ENCODE measurements at regions not wholly inside any gene's neighbourhood (a gene's known extent, or its start where the extent isn't known, plus 50 kb on each side); places are given as distances from the start of the nearest gene placed in this dataset.

GRCh38 chr13:71261256-71261655 is 605.7 kb downstream of the DACH1 start:
- peaks cover 3% of the 10 kb centered on the region for H3K27me3 Mint-ChIP-seq
- no peak for TF ChIP-seq CTCF (IDR thresholded peaks at IDR 0.05; ENCODE audit: unreplicated experiment)
- DNase-seq (ENCODE audit: low spot score, unreplicated experiment), result no peak
- H3K36me3 Mint-ChIP-seq (ENCODE audit: insufficient read depth), result no peaks in the 10 kb centered on the region
- no peak overlapping the region for H3K27ac Mint-ChIP-seq
- no peaks in the 10 kb centered on the region for H3K4me1 Mint-ChIP-seq (ENCODE audit: low read depth)
- no peaks in the 10 kb centered on the region for H3K9me3 Mint-ChIP-seq (ENCODE audit: low read depth)
- H3K4me3 Mint-ChIP-seq (ENCODE audit: low read depth), result no peak overlapping the region

GRCh38 chr13:71260246-71260645 is 606.8 kb downstream of the DACH1 start:
- no peak for TF ChIP-seq CTCF (IDR thresholded peaks at IDR 0.05; ENCODE audit: unreplicated experiment)
- H3K4me3 Mint-ChIP-seq (ENCODE audit: low read depth), result no peak overlapping the region
- H3K36me3 Mint-ChIP-seq (ENCODE audit: insufficient read depth), result no peaks in the 10 kb centered on the region
- H3K4me1 Mint-ChIP-seq (ENCODE audit: low read depth), result no peaks in the 10 kb centered on the region
- peaks cover 3% of the 10 kb centered on the region for H3K27me3 Mint-ChIP-seq
- DNase-seq (ENCODE audit: low spot score, unreplicated experiment), result no peak
- H3K9me3 Mint-ChIP-seq (ENCODE audit: low read depth), result no peaks in the 10 kb centered on the region
- no peak overlapping the region for H3K27ac Mint-ChIP-seq

GRCh38 chr13:71255633-71256032 is 611.4 kb downstream of the DACH1 start:
- no peak overlapping the region for H3K27ac Mint-ChIP-seq

GRCh38 chr13:71254384-71254783 is 612.6 kb downstream of the DACH1 start:
- no peak for DNase-seq (ENCODE audit: low spot score, unreplicated experiment)
- Mint-ChIP-seq H3K4me1 (ENCODE audit: low read depth) (no peaks in the 10 kb centered on the region), H3K4me3 (ENCODE audit: low read depth) (no peak overlapping the region), H3K36me3 (ENCODE audit: insufficient read depth) (no peaks in the 10 kb centered on the region), H3K9me3 (ENCODE audit: low read depth) (no peaks in the 10 kb centered on the region), H3K27me3 (no peaks in the 10 kb centered on the region), H3K27ac (no peak overlapping the region)
- no peak for TF ChIP-seq CTCF (IDR thresholded peaks at IDR 0.05; ENCODE audit: unreplicated experiment)

More at GRCh38 chr13:71255633-71256032, 611.4 kb downstream of the DACH1 start:
- no peak for DNase-seq (ENCODE audit: low spot score, unreplicated experiment)
- no peaks in the 10 kb centered on the region for H3K9me3 Mint-ChIP-seq (ENCODE audit: low read depth)
- no peaks in the 10 kb centered on the region for H3K36me3 Mint-ChIP-seq (ENCODE audit: insufficient read depth)
- H3K4me1 Mint-ChIP-seq (ENCODE audit: low read depth), result no peaks in the 10 kb centered on the region
- no peak for TF ChIP-seq CTCF (IDR thresholded peaks at IDR 0.05; ENCODE audit: unreplicated experiment)
- H3K4me3 Mint-ChIP-seq (ENCODE audit: low read depth), result no peak overlapping the region
- H3K27me3 Mint-ChIP-seq, result no peaks in the 10 kb centered on the region

GRCh38 chr13:71252184-71252704 is 614.8 kb downstream of the DACH1 start:
- no peaks in the 10 kb centered on the region for H3K36me3 Mint-ChIP-seq (ENCODE audit: insufficient read depth)
- no peak for DNase-seq (ENCODE audit: low spot score, unreplicated experiment)
- no peak for TF ChIP-seq CTCF (IDR thresholded peaks at IDR 0.05; ENCODE audit: unreplicated experiment)
- H3K27me3 Mint-ChIP-seq, result no peaks in the 10 kb centered on the region
- no peaks in the 10 kb centered on the region for H3K9me3 Mint-ChIP-seq (ENCODE audit: low read depth)
- peaks cover 3% of the 10 kb centered on the region for H3K4me1 Mint-ChIP-seq (ENCODE audit: low read depth)
- H3K4me3 Mint-ChIP-seq (ENCODE audit: low read depth), result no peak overlapping the region
- H3K27ac Mint-ChIP-seq, result no peak overlapping the region

Measured in progenitor cell of endocrine pancreas (in vitro differentiated cells).